Hepatic stellate cell (primary cell): ENCODE measurements at regions not wholly inside any gene's neighbourhood (a gene's known extent, or its start where the extent isn't known, plus 50 kb on each side); places are given as distances from the start of the nearest gene placed in this dataset.
"Not testable (repeated sequence)": the region's sequence is repeated elsewhere in the genome, so short reads cannot be mapped to it uniquely, and the experiment has no call there.

Experiments
- DNase-seq: peaks from one replicate; pipeline ENCODE4 v3.0.0; 2011; ENCODE audit warnings: low spot score

- no peak for DNase-seq
These were observed 510.8 kb downstream of the TRIB2 start for GRCh38 chr2:13227578-13227977.

GRCh38 chr2:13230221-13230620 is 513.5 kb downstream of the TRIB2 start:
- no peak for DNase-seq

- DNase-seq: no peak
These were observed 523.3 kb downstream of the TRIB2 start for GRCh38 chr2:13240061-13240460.

GRCh38 chr2:13240789-13241487 is 524.2 kb downstream of the TRIB2 start:
- DNase-seq: no peak

- DNase-seq: no peak
These were observed 535.9 kb downstream of the TRIB2 start for GRCh38 chr2:13252615-13253014.

GRCh38 chr2:13255485-13255884 is 538.7 kb downstream of the TRIB2 start:
- no peak for DNase-seq

GRCh38 chr2:13260402-13260801 is 543.7 kb downstream of the TRIB2 start:
- no peak for DNase-seq

GRCh38 chr2:13266166-13266565 is 549.4 kb downstream of the TRIB2 start:
- DNase-seq: no peak

- no peak for DNase-seq
These were observed 568.0 kb downstream of the TRIB2 start for GRCh38 chr2:13284688-13285087.

- DNase-seq: no peak
These were observed 572.6 kb downstream of the TRIB2 start for GRCh38 chr2:13289310-13289709.

- DNase-seq: not testable (repeated sequence)
These were observed 591.7 kb downstream of the TRIB2 start for GRCh38 chr2:13308478-13308805.

GRCh38 chr2:13308989-13309388 is 592.3 kb downstream of the TRIB2 start:
- DNase-seq: no peak

- DNase-seq: no peak
These were observed 615.3 kb downstream of the TRIB2 start for GRCh38 chr2:13332060-13332459.

GRCh38 chr2:13334071-13334470 is 617.3 kb downstream of the TRIB2 start:
- not testable (repeated sequence) for DNase-seq

GRCh38 chr2:13334545-13334944 is 617.8 kb downstream of the TRIB2 start:
- DNase-seq: no peak

GRCh38 chr2:13335862-13336535 is 619.3 kb downstream of the TRIB2 start:
- no peak for DNase-seq

- DNase-seq: no peak
These were observed 634.3 kb downstream of the TRIB2 start for GRCh38 chr2:13351068-13351467.

GRCh38 chr2:13353083-13353482 is 636.3 kb downstream of the TRIB2 start:
- DNase-seq: no peak

GRCh38 chr2:13354031-13354430 is 637.3 kb downstream of the TRIB2 start:
- DNase-seq: no peak

GRCh38 chr2:13381928-13382327 is 665.2 kb downstream of the TRIB2 start:
- DNase-seq: not testable (repeated sequence)

GRCh38 chr2:13389172-13389571 is 672.4 kb downstream of the TRIB2 start:
- not testable (repeated sequence) for DNase-seq

GRCh38 chr2:13390676-13391075 is 673.9 kb downstream of the TRIB2 start:
- no peak for DNase-seq

GRCh38 chr2:13401312-13401711 is 684.6 kb downstream of the TRIB2 start:
- no peak for DNase-seq

GRCh38 chr2:13413989-13414388 is 697.3 kb downstream of the TRIB2 start:
- no peak for DNase-seq
